GM21786 (cell line): ENCODE measurements at regions not wholly inside any gene's neighbourhood (a gene's known extent, or its start where the extent isn't known, plus 50 kb on each side); places are given as distances from the start of the nearest gene placed in this dataset.
"Not testable (repeated sequence)": the region's sequence is repeated elsewhere in the genome, so short reads cannot be mapped to it uniquely, and the experiment has no call there.

ENCODE experiments used
- ATAC-seq: cut with Tn5 transposase; IDR thresholded peaks from one replicate; pipeline ENCODE4 v1.9.1; 2021; ENCODE audit not compliant: unreplicated experiment

GRCh38 chr2:122007126-122007525 lies 251.7 kb downstream of the TSN start:
- ATAC-seq, result no peak

DNA sequence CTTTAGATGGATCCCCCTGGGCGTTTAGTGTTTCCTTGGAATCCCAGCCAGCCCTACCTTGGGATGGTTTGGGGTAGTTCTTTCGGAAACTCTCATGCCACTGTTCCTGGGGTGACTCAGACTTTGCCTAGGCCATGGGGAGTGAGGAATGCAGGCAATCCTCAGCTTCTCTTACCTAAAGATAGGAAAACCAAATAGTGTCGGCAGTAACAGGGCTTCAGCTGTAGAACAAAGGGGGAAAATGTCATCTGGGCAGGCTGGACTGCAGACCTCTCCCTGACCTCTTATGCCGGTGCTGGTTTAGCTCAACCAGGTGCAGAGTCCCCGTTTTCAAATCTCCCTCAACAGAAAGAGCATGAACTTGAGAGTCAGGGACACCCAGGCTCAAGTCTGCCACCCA lies 252.1 kb downstream of the TSN start:
- ATAC-seq, result no peak

DNA sequence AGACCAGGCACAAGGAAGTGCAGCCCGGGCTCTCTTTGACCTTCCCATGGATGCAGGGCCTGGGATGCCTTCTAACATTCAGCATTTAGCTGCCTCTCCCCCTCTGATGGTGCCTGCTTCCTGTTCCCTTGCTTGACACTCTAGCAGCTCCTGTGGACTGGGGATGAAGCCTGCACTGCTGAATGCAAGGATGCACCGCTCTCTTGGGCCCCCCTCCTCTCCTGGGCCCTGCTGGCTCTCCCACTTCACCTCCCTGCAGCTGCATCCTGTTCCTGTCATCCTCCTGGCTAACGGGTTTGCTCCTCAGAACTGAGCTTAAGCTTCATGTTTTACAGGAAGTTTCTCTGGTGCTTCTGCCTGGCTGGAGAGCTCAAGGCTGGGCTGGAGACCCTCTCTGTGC lies 254.1 kb downstream of the TSN start:
- ATAC-seq, result no peak

DNA sequence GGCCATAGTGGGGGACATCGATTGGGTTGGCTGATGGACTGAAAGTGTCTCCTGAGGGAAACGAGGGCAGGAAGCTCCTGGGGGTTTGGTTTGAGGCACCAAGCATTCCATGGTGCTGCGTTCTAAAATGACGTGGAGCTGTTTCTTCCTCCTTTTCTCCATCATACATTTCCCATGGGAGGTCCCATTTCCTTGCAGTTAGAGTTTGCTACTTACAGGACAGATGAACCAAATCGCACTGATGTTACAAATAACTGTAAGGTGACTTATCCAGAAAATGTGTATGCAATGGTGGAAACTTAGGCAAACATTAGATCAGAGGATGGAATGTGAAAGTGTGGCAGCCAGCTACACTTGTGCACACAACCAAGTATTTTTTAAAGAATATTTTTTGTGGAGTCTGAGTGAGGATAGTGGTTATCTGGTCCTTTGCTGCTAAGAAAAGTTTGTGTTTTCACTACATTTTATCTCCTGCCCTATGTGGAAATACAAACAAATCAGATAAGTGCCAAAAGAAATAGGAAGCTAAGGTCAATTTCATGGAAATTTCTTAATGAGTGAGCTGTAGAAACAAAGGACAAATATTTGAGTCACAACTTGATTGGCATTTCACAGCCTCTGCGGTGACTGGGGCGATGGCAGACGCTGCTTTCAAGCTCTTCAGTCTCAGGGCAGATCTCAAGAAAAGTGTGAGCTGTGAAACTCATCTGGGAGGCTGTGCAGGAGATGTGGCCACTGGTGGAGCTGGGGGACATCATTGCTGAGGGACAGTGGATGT lies 256.2 kb downstream of the TSN start:
- ATAC-seq, result no peak

- ATAC-seq, result no peak
Observed at GRCh38 chr2:122018736-122019135, 263.3 kb downstream of the TSN start.

DNA sequence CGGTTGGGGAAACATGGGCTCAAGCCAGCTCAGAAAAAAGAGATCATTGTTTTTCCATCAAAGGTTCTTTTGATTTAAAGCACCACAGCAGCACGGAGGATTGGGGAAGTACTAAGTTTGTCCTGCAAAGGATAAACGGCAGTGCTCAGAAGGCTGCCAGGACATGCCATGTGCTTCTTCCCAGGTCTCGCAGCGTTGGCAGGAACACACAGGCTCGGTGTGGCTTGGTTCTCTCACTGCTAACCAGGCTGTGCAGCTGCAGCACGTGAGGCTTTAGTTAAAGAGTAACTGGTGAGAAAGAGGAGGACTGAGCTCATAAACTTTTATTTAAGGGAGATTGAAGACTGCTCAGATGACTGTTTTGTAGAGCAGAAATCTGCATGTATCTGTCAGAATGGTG lies 264.3 kb downstream of the TSN start:
- no peak for ATAC-seq

- no peak for ATAC-seq
Observed at GRCh38 chr2:122020377-122020776, 264.9 kb downstream of the TSN start.

DNA sequence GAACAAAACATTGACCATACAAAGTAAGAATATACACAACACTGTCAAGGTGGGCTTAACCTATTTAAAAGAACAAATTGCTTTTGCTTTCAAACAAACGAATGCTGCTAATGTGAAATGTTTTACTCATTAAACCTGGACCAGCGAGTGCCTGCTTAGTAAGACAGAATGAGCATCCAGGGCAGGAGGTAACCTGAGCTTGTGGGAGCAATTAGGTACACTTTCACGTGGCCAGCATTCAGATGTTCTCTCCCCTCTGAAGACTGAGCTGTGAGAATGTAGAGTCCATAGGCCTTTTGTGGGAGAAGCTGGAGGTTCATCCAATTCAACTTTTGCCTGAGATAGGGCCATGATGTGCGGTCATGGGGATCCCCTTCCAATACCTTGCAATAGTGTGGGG lies 266.5 kb downstream of the TSN start:
- no peak for ATAC-seq

- ATAC-seq, result no peak
Observed at GRCh38 chr2:122022531-122022930, 267.1 kb downstream of the TSN start.

- ATAC-seq, result no peak
Observed at GRCh38 chr2:122023059-122023864, 267.8 kb downstream of the TSN start.

DNA sequence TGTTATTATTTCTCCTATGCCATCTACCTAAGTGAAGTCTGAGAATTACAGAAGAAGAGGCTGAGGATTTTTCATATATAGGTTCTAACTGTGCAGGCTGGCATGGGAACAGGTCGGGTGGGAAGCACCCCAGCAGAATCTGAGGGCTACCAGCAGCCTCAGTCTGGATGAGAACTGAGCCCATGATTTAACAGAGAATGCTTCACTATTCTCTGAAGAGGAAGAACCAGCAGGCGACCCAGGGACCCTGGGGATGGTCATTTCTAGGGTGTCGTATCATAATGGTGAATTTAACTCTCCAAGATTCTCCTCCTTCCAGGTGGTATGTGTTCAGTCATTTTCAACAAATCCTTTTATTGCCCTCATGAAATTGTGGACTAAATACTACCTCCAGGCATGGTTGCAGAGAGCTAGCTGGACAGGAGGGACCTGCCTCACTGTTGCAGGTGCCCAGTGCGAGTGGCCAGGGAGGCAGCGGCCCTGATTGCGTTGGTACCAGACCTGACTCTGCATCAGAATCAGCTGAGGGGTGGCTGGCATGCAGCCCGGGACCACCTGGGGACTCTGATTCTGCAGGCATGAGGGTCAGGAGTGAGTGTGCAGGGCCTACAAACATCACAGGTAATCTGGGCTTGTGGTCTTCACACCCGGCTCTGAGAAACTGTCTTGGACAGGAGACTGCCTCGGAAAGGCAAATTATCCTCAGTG lies 272.2 kb downstream of the TSN start:
- no peak for ATAC-seq

DNA sequence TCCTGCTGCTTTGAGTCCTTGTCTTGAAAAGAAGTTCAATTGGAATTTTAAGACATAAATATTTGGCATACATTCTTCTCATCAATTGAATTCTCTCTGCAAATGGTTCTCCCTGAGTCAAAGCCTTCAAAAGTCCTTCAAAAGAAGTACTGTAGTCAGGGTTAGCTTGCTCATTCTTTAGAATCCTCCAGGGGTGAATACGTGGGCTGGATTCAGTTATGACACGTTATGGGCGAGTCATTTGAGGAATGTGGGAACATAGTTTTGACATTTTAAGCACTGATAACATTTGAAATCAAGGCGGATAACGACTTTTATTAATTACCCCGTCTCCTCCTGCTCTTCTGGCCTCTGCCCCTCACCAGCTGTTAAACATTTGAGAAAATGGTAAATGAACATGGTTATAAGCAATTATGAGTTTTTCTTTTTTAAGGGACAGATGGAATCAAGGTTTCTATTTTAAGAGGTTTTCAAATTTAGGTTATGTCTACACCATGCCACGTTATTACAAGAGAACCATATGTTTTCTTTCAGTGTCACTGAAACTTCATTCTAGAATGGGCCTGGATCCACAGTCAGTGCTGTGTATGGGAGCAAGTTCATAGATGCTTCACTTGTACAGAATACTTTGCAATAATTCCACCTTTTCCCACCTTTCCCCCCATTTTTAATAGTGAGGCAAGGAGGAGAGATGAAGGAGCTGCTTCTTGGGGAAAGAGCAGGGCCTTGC lies 273.1 kb downstream of the TSN start:
- ATAC-seq, result no peak

DNA sequence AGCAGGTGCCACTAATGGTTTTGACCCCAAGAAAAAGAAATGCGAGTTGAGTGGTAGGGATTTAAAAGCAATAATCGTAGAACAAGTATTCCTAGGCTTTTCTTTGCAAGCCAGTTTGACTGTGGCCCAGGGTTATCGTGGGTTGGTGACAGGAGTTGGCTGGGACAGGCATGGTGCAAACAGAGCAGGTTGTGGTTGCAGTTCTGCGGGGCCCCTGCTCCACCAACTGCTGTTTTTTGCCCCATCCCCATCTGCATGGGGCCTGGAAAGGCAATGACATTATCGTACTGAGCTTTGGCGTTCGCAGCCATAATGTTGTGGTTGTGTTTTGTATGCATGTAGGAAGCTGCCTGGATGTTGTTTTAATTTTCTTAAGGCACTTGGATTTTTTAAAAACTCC lies 274.0 kb downstream of the TSN start:
- ATAC-seq, result no peak

DNA sequence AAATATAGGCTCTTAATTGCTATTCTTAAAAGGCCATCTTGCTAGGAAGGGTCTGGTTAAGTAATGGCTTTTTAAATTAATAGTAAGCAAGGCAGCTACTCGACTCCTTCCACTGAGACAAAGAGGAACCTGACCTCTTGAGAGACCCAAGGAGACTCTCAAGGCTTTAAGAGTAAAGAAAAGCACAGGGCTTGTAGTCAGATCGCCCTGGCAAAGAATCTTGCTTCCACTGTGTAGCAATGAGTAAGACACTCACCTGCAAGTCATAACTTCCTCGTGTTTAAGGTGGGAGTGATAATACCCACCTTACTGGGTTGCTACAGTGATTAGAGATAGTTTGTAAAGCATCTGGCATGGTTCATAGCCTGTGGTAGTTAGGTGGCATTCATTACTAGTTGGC lies 274.5 kb downstream of the TSN start:
- no peak for ATAC-seq

- no peak for ATAC-seq
Observed at GRCh38 chr2:122031544-122032263, 276.3 kb downstream of the TSN start.

GRCh38 chr2:122032264-122032645 lies 276.8 kb downstream of the TSN start:
- no peak for ATAC-seq

DNA sequence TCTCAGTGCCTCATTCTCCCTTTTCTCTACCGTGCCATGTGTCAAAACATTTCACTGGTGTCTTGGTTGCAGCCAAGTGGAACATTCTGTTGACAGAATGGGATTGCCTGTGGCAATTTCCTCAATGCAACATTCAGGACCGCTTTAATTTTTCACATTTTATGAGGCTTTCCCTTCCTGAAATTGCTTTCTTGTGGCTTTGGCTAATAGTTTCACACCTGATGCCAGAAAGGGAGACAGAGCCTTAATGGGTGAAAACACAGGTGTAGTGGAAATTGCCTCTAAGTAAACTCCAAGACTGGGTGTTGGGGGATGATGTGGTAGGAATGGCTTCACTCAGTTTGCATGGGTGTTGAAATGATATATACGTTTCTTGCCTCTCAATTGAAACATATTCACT lies 278.3 kb downstream of the TSN start:
- ATAC-seq, result no peak

- no peak for ATAC-seq
Observed at GRCh38 chr2:122034344-122034743, 278.9 kb downstream of the TSN start.

GRCh38 chr2:122034777-122035176 lies 279.3 kb downstream of the TSN start:
- ATAC-seq, result no peak

GRCh38 chr2:122038816-122039215 lies 283.4 kb downstream of the TSN start:
- not testable (repeated sequence) for ATAC-seq

GRCh38 chr2:122041455-122041854 lies 286.0 kb downstream of the TSN start:
- no peak for ATAC-seq
